Brain microvascular endothelial cell (primary cell): ENCODE measurements at regions not wholly inside any gene's neighbourhood (a gene's known extent, or its start where the extent isn't known, plus 50 kb on each side); places are given as distances from the start of the nearest gene placed in this dataset.

Experiments used
- DNase-seq: peaks from one replicate; pipeline ENCODE4 v3.0.0-alpha.2; 2020
- H3K27ac ChIP-seq: fragments of 250-450 bp; sonication (Bioruptor Pico); 2 replicates; pipeline ENCODE4 v1.5.1; 2020; ENCODE audit warnings: mild to moderate bottlenecking, moderate library complexity
- H3K27me3 ChIP-seq: fragments of 250-450 bp; sonication (Bioruptor Pico); replicated peaks from 2 replicates; pipeline ENCODE4 v1.5.1; 2020; ENCODE audit warnings: mild to moderate bottlenecking
- H3K36me3 ChIP-seq: fragments of 250-450 bp; sonication (Bioruptor Pico); replicated peaks from 2 replicates; pipeline ENCODE4 v1.5.1; 2020; ENCODE audit warnings: mild to moderate bottlenecking
- H3K4me3 ChIP-seq: 2 replicates; pipeline ENCODE4 v1.5.1; 2011; ENCODE audit warnings: low read depth, mild to moderate bottlenecking, control low read depth, low read length, moderate library complexity
- CTCF ChIP-seq: IDR thresholded peaks from 2 replicates; pipeline ENCODE4 v1.5.1; 2011; ENCODE audit warnings: low read depth, mild to moderate bottlenecking, moderate library complexity, low read length, control low read depth, inconsistent platforms; ENCODE audit errors: missing control alignments
- in situ Hi-C: cut with HindIII; loops from 2 replicates; pipeline ENCODE4 v1.10.0; 2017; ENCODE audit warnings: low sequenced_read_pairs, low pct_ligation_motif_present

GRCh38 chr15:88990185-88990679 is 77.1 kb upstream of the MFGE8 start:
- no peak for DNase-seq
- in situ Hi-C loops: no loop called here
- no peak overlapping the region for H3K4me3 ChIP-seq
- peak overlapping the region; percentile 5 for H3K27ac ChIP-seq
- no peaks in the 10 kb centered on the region for H3K27me3 ChIP-seq
- H3K36me3 ChIP-seq: no peaks in the 10 kb centered on the region
- TF ChIP-seq CTCF: no peak

GRCh38 chr15:88992216-88992615 is 79.0 kb upstream of the MFGE8 start:
- no peak for TF ChIP-seq CTCF

GRCh38 chr15:88992912-88993376 is 79.8 kb upstream of the MFGE8 start:
- Histone ChIP-seq H3K27ac (no peak overlapping the region), H3K36me3 (no peaks in the 10 kb centered on the region), H3K27me3 (no peaks in the 10 kb centered on the region), H3K4me3 (no peak overlapping the region)
- in situ Hi-C loops: no loop called here
- no peak for TF ChIP-seq CTCF
- DNase-seq: no peak

More at GRCh38 chr15:88992216-88992615, 79.0 kb upstream of the MFGE8 start:
- Histone ChIP-seq H3K36me3 (no peaks in the 10 kb centered on the region), H3K27me3 (no peaks in the 10 kb centered on the region), H3K27ac (no peak overlapping the region), H3K4me3 (no peak overlapping the region)
- in situ Hi-C loops: no loop called here
- no peak for DNase-seq

- Histone ChIP-seq H3K36me3 (no peaks in the 10 kb centered on the region), H3K4me3 (no peak overlapping the region), H3K27me3 (no peaks in the 10 kb centered on the region), H3K27ac (no peak overlapping the region)
- no peak for TF ChIP-seq CTCF
- in situ Hi-C loops: no loop called here
- no peak for DNase-seq
Observed at GRCh38 chr15:88993662-88994061, 80.5 kb upstream of the MFGE8 start.

- Histone ChIP-seq H3K36me3 (no peaks in the 10 kb centered on the region), H3K27me3 (no peaks in the 10 kb centered on the region), H3K27ac (no peak overlapping the region), H3K4me3 (no peak overlapping the region)
- no peak for DNase-seq
- in situ Hi-C loops: no loop called here
- no peak for TF ChIP-seq CTCF
Observed at GRCh38 chr15:88994286-88994685, 81.1 kb upstream of the MFGE8 start.

GRCh38 chr15:88995449-88995848 is 82.3 kb upstream of the MFGE8 start:
- H3K4me3 ChIP-seq: no peak overlapping the region
- H3K36me3 ChIP-seq: no peaks in the 10 kb centered on the region
- no peaks in the 10 kb centered on the region for H3K27me3 ChIP-seq
- no peak for TF ChIP-seq CTCF
- in situ Hi-C loops: no loop called here
- H3K27ac ChIP-seq: no peak overlapping the region
- DNase-seq: no peak
